Smooth muscle cell (in vitro differentiated cells): ENCODE measurements at regions not wholly inside any gene's neighbourhood (a gene's known extent, or its start where the extent isn't known, plus 50 kb on each side); places are given as distances from the start of the nearest gene placed in this dataset.

Source experiments
- DNase-seq: peaks from one replicate; lab custom pipeline; 2025; ENCODE audit not compliant: unreplicated experiment; lab: John Stamatoyannopoulos, UW
- H2AFZ ChIP-seq: fragments of 200-600 bp; sonication (generic); 2 replicates; pipeline ENCODE4 v1.6.0; 2016; ENCODE audit warnings: antibody characterized with exemption, low read depth, mild to moderate bottlenecking
- H3F3A ChIP-seq: fragments of 200-600 bp; sonication (generic); 2 replicates; pipeline ENCODE4 v1.6.0; 2017; ENCODE audit warnings: antibody characterized with exemption, low read depth
- H3K27ac ChIP-seq: fragments of 200-600 bp; sonication (generic); 2 replicates; pipeline ENCODE4 v1.5.1; 2016; ENCODE audit warnings: low read depth, mild to moderate bottlenecking
- H3K27me3 ChIP-seq: fragments of 200-600 bp; sonication (generic); 2 replicates; pipeline ENCODE4 v1.6.1; 2016; ENCODE audit warnings: low read depth, mild to moderate bottlenecking
- H3K36me3 ChIP-seq: fragments of 200-600 bp; sonication (generic); 2 replicates; pipeline ENCODE4 v1.5.1; 2016; ENCODE audit warnings: low read depth
- H3K4me1 ChIP-seq: fragments of 200-600 bp; sonication (generic); 2 replicates; pipeline ENCODE4 v1.5.1; 2016; ENCODE audit warnings: low read depth
- H3K4me2 ChIP-seq: fragments of 200-600 bp; sonication (generic); 2 replicates; pipeline ENCODE4 v1.6.0; 2016; ENCODE audit warnings: mild to moderate bottlenecking
- H3K4me3 ChIP-seq: fragments of 200-600 bp; sonication (generic); 2 replicates; pipeline ENCODE4 v1.5.1; 2016; ENCODE audit warnings: mild to moderate bottlenecking
- H3K79me2 ChIP-seq: fragments of 200-600 bp; sonication (generic); 2 replicates; pipeline ENCODE4 v1.6.0; 2016; ENCODE audit warnings: low read depth, mild to moderate bottlenecking
- H3K9ac ChIP-seq: fragments of 200-600 bp; sonication (generic); 2 replicates; pipeline ENCODE4 v1.6.0; 2016; ENCODE audit warnings: low read depth
- H3K9me3 ChIP-seq: fragments of 200-600 bp; sonication (generic); replicated peaks from 2 replicates; pipeline ENCODE4 v1.5.1; 2016; ENCODE audit warnings: low read depth
- H4K20me1 ChIP-seq: fragments of 200-600 bp; sonication (generic); 2 replicates; pipeline ENCODE4 v1.6.0; 2016; ENCODE audit warnings: low read depth
- CTCF ChIP-seq: fragments of 200-600 bp; sonication (generic); IDR thresholded peaks from 2 replicates; pipeline ENCODE4 v1.5.1; 2017; ENCODE audit warnings: borderline replicate concordance, mild to moderate bottlenecking, antibody characterized with exemption; ENCODE audit not compliant: insufficient read depth, poor library complexity, severe bottlenecking
- WGBS: methylation state at CpG from one replicate; pipeline ENCODE4 v1.1.7; 2016; ENCODE audit warnings: low lambda C conversion rate; 5-methylcytosine and 5-hydroxymethylcytosine counted together

GRCh38 chr12:115450710-115451109 is 766.7 kb upstream of the TBX3 start:
- no peaks in the 10 kb centered on the region for H4K20me1 ChIP-seq
- peaks cover 20% of the 10 kb centered on the region for H3F3A ChIP-seq
- no peak overlapping the region for H3K4me2 ChIP-seq
- H3K9me3 ChIP-seq = no peaks in the 10 kb centered on the region
- H3K4me3 ChIP-seq = no peak overlapping the region
- H2AFZ ChIP-seq = no peak overlapping the region
- no peaks in the 10 kb centered on the region for H3K4me1 ChIP-seq
- H3K79me2 ChIP-seq = no peaks in the 10 kb centered on the region
- H3K27ac ChIP-seq = no peak overlapping the region
- no peaks in the 10 kb centered on the region for H3K27me3 ChIP-seq
- no peaks in the 10 kb centered on the region for H3K36me3 ChIP-seq
- WGBS = 76% methylated on average over 8 of the region's 8 CpGs
- no peak overlapping the region for H3K9ac ChIP-seq
- TF ChIP-seq CTCF = no peak
- no peak for DNase-seq

- Histone ChIP-seq H3F3A (peaks cover 19% of the 10 kb centered on the region), H4K20me1 (no peaks in the 10 kb centered on the region), H3K27ac (no peak overlapping the region), H3K4me3 (no peak overlapping the region), H3K36me3 (no peaks in the 10 kb centered on the region), H3K4me2 (no peak overlapping the region), H3K79me2 (no peaks in the 10 kb centered on the region), H2AFZ (no peak overlapping the region), H3K4me1 (no peaks in the 10 kb centered on the region), H3K9me3 (no peaks in the 10 kb centered on the region), H3K9ac (no peak overlapping the region), H3K27me3 (no peaks in the 10 kb centered on the region)
- DNase-seq = no peak
- no peak for TF ChIP-seq CTCF
- 60% methylated on average over 3 of the region's 3 CpGs for WGBS
Measured at GRCh38 chr12:115450017-115450416, 766.0 kb upstream of the TBX3 start.

- no peak for DNase-seq
- Histone ChIP-seq H3K27ac (no peak overlapping the region), H3K4me2 (no peak overlapping the region), H3K9ac (no peak overlapping the region), H3F3A (peaks cover 14% of the 10 kb centered on the region), H3K4me1 (no peaks in the 10 kb centered on the region), H3K36me3 (no peaks in the 10 kb centered on the region), H4K20me1 (no peaks in the 10 kb centered on the region), H3K4me3 (no peak overlapping the region), H2AFZ (no peak overlapping the region), H3K79me2 (no peaks in the 10 kb centered on the region), H3K27me3 (no peaks in the 10 kb centered on the region), H3K9me3 (no peaks in the 10 kb centered on the region)
- 83% methylated on average over 5 of the region's 5 CpGs for WGBS
- no peak for TF ChIP-seq CTCF
Measured at GRCh38 chr12:115449526-115449925, 765.6 kb upstream of the TBX3 start.

DNA sequence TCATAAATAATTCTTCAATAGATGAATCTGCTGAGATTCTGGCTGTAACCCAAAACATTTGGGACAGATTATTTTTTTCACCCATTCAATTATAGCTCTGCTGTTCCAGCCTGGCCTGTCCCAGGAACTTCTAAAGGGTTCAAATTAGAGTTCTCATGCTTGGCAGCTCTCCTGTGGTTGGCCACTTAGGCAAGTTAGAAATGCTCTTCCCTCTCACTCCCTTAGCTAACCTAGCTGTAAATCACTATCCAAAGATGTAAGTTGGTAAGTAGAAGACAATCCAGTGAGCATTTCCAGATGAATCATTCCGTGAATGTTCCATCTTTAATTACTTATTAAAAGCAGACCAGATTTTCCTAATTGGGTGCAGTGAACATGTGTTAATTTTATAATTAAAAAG is 760.4 kb upstream of the TBX3 start:
- H3K27ac ChIP-seq = no peak overlapping the region
- 69% methylated on average over 1 of the region's 1 CpG for WGBS
- TF ChIP-seq CTCF = no peak

More for the DNA sequence above, 760.4 kb upstream of the TBX3 start:
- H3K9ac ChIP-seq = no peak overlapping the region
- no peaks in the 10 kb centered on the region for H3K27me3 ChIP-seq
- H3F3A ChIP-seq = no peaks in the 10 kb centered on the region
- no peak for DNase-seq
- no peaks in the 10 kb centered on the region for H4K20me1 ChIP-seq
- H3K36me3 ChIP-seq = no peaks in the 10 kb centered on the region
- no peak overlapping the region for H2AFZ ChIP-seq
- no peaks in the 10 kb centered on the region for H3K79me2 ChIP-seq
- no peak overlapping the region for H3K4me2 ChIP-seq
- no peaks in the 10 kb centered on the region for H3K4me1 ChIP-seq
- H3K9me3 ChIP-seq = no peaks in the 10 kb centered on the region
- no peak overlapping the region for H3K4me3 ChIP-seq
